Fibroblast of the aortic adventitia (primary cell): ENCODE measurements at regions not wholly inside any gene's neighbourhood (a gene's known extent, or its start where the extent isn't known, plus 50 kb on each side); places are given as distances from the start of the nearest gene placed in this dataset.

ENCODE experiments used
- DNase-seq: peaks from one replicate; pipeline ENCODE4 v3.0.0-alpha.2; 2010; ENCODE audit warnings: low read depth
- H3K4me3 ChIP-seq: 2 replicates; pipeline ENCODE4 v1.5.1; 2011; ENCODE audit warnings: low read depth, mild to moderate bottlenecking, control low read depth, low read length, moderate library complexity
- CTCF ChIP-seq: IDR thresholded peaks from 2 replicates; pipeline ENCODE4 v1.5.1; 2011; ENCODE audit warnings: mild to moderate bottlenecking, low read length, control low read depth, inconsistent platforms; ENCODE audit not compliant: insufficient read depth

GRCh38 chr3:109784285-109784684 lies 446.9 kb upstream of the DPPA4 start:
- TF ChIP-seq CTCF: no peak
- no peak overlapping the region for H3K4me3 ChIP-seq
- no peak for DNase-seq

GRCh38 chr3:109784852-109785631 lies 447.7 kb upstream of the DPPA4 start:
- no peak for DNase-seq
- H3K4me3 ChIP-seq: no peak overlapping the region
- no peak for TF ChIP-seq CTCF

- TF ChIP-seq CTCF: peak; percentile 45
- H3K4me3 ChIP-seq: no peak overlapping the region
- no peak for DNase-seq
These were observed 465.9 kb upstream of the DPPA4 start for GRCh38 chr3:109803274-109803673.

GRCh38 chr3:109804697-109805096 lies 467.4 kb upstream of the DPPA4 start:
- no peak for DNase-seq
- TF ChIP-seq CTCF: no peak
- H3K4me3 ChIP-seq: no peak overlapping the region

GRCh38 chr3:109806929-109807328 lies 469.6 kb upstream of the DPPA4 start:
- DNase-seq: peak; percentile 53
- no peak for TF ChIP-seq CTCF
- H3K4me3 ChIP-seq: no peak overlapping the region

- no peak overlapping the region for H3K4me3 ChIP-seq
- TF ChIP-seq CTCF: no peak
- no peak for DNase-seq
These were observed 472.2 kb upstream of the DPPA4 start for GRCh38 chr3:109809513-109809912.

- DNase-seq: no peak
- TF ChIP-seq CTCF: no peak
- no peak overlapping the region for H3K4me3 ChIP-seq
These were observed 480.7 kb upstream of the DPPA4 start for GRCh38 chr3:109818081-109818480.
